ENCODE measurements at regions not wholly inside any gene's neighbourhood (a gene's known extent, or its start where the extent isn't known, plus 50 kb on each side); places are given as distances from the start of the nearest gene placed in this dataset.

- Histone ChIP-seq H3K79me2 (no peaks in the 10 kb centered on the region), H2AFZ (peak overlapping the region; percentile 17), H3K4me1 (peaks cover 11% of the 10 kb centered on the region), H3K27ac (no peak overlapping the region), H3K4me2 (ENCODE audit: low read length) (no peak overlapping the region), H3K9me3 (ENCODE audit: control insufficient read depth, low read length) (no peaks in the 10 kb centered on the region), H3K4me3 (ENCODE audit: low read depth, low read length) (no peak overlapping the region), H3K9ac (no peak overlapping the region), H3K27me3 (ENCODE audit: control insufficient read depth, insufficient read depth, low read length) (no peaks in the 10 kb centered on the region), H3K36me3 (ENCODE audit: control insufficient read depth, insufficient read depth, low read length) (no peaks in the 10 kb centered on the region)
- TF ChIP-seq, protein P1, sequence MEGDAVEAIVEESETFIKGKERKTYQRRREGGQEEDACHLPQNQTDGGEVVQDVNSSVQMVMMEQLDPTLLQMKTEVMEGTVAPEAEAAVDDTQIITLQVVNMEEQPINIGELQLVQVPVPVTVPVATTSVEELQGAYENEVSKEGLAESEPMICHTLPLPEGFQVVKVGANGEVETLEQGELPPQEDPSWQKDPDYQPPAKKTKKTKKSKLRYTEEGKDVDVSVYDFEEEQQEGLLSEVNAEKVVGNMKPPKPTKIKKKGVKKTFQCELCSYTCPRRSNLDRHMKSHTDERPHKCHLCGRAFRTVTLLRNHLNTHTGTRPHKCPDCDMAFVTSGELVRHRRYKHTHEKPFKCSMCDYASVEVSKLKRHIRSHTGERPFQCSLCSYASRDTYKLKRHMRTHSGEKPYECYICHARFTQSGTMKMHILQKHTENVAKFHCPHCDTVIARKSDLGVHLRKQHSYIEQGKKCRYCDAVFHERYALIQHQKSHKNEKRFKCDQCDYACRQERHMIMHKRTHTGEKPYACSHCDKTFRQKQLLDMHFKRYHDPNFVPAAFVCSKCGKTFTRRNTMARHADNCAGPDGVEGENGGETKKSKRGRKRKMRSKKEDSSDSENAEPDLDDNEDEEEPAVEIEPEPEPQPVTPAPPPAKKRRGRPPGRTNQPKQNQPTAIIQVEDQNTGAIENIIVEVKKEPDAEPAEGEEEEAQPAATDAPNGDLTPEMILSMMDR (IDR thresholded peaks at IDR 0.05): peak; percentile 75
Measured at GRCh38 chr2:180124273-180125139, 117.4 kb upstream of the CWC22 start.

DNA sequence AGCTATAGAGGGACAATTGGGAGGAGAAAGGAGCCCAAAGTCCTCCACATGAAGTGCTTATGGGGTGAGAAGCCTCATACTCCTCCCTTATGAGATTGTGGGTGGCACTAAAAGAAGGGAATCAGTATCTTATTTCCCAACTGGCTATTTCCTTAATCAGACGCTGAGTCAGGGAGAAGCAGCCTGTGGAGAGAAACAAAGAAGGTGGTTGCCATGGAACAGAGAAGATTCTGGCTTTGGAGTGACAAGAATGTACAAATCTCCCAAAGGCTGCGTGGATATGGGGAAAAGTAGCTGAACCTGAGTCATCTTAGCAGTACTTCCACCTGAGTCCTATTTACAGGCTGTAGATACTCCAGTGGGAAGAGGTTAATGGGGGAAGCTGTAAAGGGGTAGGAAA, 115.8 kb upstream of the CWC22 start:
- Histone ChIP-seq H3K79me2 (no peaks in the 10 kb centered on the region), H3K9ac (no peak overlapping the region), H2AFZ (no peak overlapping the region), H3K4me2 (ENCODE audit: low read length) (no peak overlapping the region), H3K27me3 (ENCODE audit: control insufficient read depth, insufficient read depth, low read length) (no peaks in the 10 kb centered on the region), H3K36me3 (ENCODE audit: control insufficient read depth, insufficient read depth, low read length) (no peaks in the 10 kb centered on the region), H3K9me3 (ENCODE audit: control insufficient read depth, low read length) (no peaks in the 10 kb centered on the region), H3K4me1 (peaks cover 5% of the 10 kb centered on the region), H3K27ac (no peak overlapping the region), H3K4me3 (ENCODE audit: low read depth, low read length) (no peak overlapping the region)
- TF ChIP-seq, protein P1 (IDR thresholded peaks at IDR 0.05): no peak

GRCh38 chr2:180115675-180116074, 108.6 kb upstream of the CWC22 start:
- H3K27ac ChIP-seq: no peak overlapping the region
- TF ChIP-seq, protein P1 (IDR thresholded peaks at IDR 0.05): no peak

GRCh38 chr2:180115269-180115668, 108.2 kb upstream of the CWC22 start:
- no peak overlapping the region for H3K4me2 ChIP-seq (ENCODE audit: low read length)
- H3K36me3 ChIP-seq (ENCODE audit: control insufficient read depth, insufficient read depth, low read length): no peaks in the 10 kb centered on the region
- no peaks in the 10 kb centered on the region for H3K79me2 ChIP-seq
- no peak overlapping the region for H2AFZ ChIP-seq
- H3K27me3 ChIP-seq (ENCODE audit: control insufficient read depth, insufficient read depth, low read length): no peaks in the 10 kb centered on the region
- TF ChIP-seq, protein P1 (IDR thresholded peaks at IDR 0.05): no peak
- no peak overlapping the region for H3K27ac ChIP-seq
- no peak overlapping the region for H3K9ac ChIP-seq
- no peak overlapping the region for H3K4me3 ChIP-seq (ENCODE audit: low read depth, low read length)
- no peaks in the 10 kb centered on the region for H3K9me3 ChIP-seq (ENCODE audit: control insufficient read depth, low read length)
- no peaks in the 10 kb centered on the region for H3K4me1 ChIP-seq

More at GRCh38 chr2:180115675-180116074, 108.6 kb upstream of the CWC22 start:
- H3K27me3 ChIP-seq (ENCODE audit: control insufficient read depth, insufficient read depth, low read length): no peaks in the 10 kb centered on the region
- no peaks in the 10 kb centered on the region for H3K79me2 ChIP-seq
- no peak overlapping the region for H2AFZ ChIP-seq
- no peaks in the 10 kb centered on the region for H3K4me1 ChIP-seq
- no peaks in the 10 kb centered on the region for H3K36me3 ChIP-seq (ENCODE audit: control insufficient read depth, insufficient read depth, low read length)
- H3K9me3 ChIP-seq (ENCODE audit: control insufficient read depth, low read length): no peaks in the 10 kb centered on the region
- no peak overlapping the region for H3K4me2 ChIP-seq (ENCODE audit: low read length)
- no peak overlapping the region for H3K9ac ChIP-seq
- no peak overlapping the region for H3K4me3 ChIP-seq (ENCODE audit: low read depth, low read length)

DNA sequence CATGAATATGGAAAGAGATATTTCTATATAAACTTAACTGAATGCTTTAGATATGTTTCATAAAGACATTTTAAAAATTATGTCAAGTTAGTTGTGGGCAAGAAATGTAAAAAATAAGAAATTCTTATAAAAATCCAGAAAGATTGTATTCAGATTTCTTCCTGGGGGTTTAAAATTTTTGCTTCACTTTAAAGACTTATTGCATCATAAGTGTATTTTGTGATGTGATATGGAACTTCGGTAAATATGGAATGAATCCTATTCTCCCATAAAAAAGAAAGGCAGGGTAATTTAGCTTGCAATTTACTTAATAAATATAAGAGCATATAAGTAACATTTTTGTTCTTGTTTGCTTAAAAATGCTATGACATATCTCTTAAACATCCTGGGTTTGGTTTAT, 104.8 kb upstream of the CWC22 start:
- Histone ChIP-seq H3K9ac (no peak overlapping the region), H3K4me2 (ENCODE audit: low read length) (no peak overlapping the region)

More for the DNA sequence above, 104.8 kb upstream of the CWC22 start:
- no peaks in the 10 kb centered on the region for H3K79me2 ChIP-seq
- no peaks in the 10 kb centered on the region for H3K4me1 ChIP-seq
- TF ChIP-seq, protein P1 (IDR thresholded peaks at IDR 0.05): no peak
- no peak overlapping the region for H3K4me3 ChIP-seq (ENCODE audit: low read depth, low read length)
- no peaks in the 10 kb centered on the region for H3K36me3 ChIP-seq (ENCODE audit: control insufficient read depth, insufficient read depth, low read length)
- no peaks in the 10 kb centered on the region for H3K9me3 ChIP-seq (ENCODE audit: control insufficient read depth, low read length)
- H2AFZ ChIP-seq: no peak overlapping the region
- H3K27me3 ChIP-seq (ENCODE audit: control insufficient read depth, insufficient read depth, low read length): no peaks in the 10 kb centered on the region
- no peak overlapping the region for H3K27ac ChIP-seq

All from parathyroid adenoma (tissue), 2 donors.